ENCODE measurements at regions not wholly inside any gene's neighbourhood (a gene's known extent, or its start where the extent isn't known, plus 50 kb on each side); places are given as distances from the start of the nearest gene placed in this dataset.

DNA sequence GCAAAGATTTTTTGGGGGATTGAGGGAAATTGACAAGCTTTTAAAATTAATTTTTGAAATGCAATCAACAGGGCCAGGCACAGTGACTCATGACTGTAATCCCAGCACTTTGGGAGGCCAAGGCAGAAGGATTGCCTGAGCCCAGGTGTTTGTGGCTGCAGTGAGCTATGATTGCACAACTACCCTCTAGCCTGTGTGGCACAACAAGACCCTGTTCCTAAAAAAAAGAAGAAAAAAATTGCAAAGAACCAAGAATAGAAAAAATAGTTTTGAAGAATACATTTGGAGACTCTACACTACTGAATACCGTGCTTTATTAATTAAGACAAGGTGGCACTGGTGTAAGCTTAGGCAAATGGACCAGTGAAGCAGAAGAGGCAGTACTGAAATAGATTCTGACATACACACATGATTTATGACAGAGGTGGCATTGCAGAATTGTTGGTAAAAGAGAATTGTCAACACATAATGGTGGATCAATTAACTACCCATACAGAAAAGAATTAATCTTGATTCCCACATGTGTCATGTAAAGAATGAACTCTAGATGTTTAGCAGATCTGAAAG is 443.3 kb upstream of the ATP11B start:
- H3K9ac ChIP-seq (ENCODE audit: low read depth in 1 of 2, low read length in 2 of 2), result no peak overlapping the region
- no peaks in the 10 kb centered on the region for H3K4me1 ChIP-seq (ENCODE audit: control insufficient read depth in 2 of 2, insufficient read depth in 2 of 2, low read length in 2 of 2)
- no peak overlapping the region for H3K4me3 ChIP-seq (ENCODE audit: low read length in 2 of 2)
- no peak overlapping the region for H3K27ac ChIP-seq (ENCODE audit: low read depth in 2 of 2, low read length in 2 of 2)
- no peaks in the 10 kb centered on the region for H3K9me3 ChIP-seq (ENCODE audit: control insufficient read depth in 2 of 2, low read length in 2 of 2)
- H3K36me3 ChIP-seq (ENCODE audit: control insufficient read depth in 2 of 2, insufficient read depth in 2 of 2, low read length in 2 of 2), result no peaks in the 10 kb centered on the region
- peaks cover 0 to 2% of the 10 kb centered on the region in 2 donors for H3K27me3 ChIP-seq (ENCODE audit: control insufficient read depth in 2 of 2, insufficient read depth in 2 of 2, low read length in 2 of 2)

- H3K9ac ChIP-seq (ENCODE audit: low read depth in 1 of 2, low read length in 2 of 2), result no peak overlapping the region
- no peaks in the 10 kb centered on the region for H3K4me1 ChIP-seq (ENCODE audit: control insufficient read depth in 2 of 2, insufficient read depth in 2 of 2, low read length in 2 of 2)
- no peaks in the 10 kb centered on the region for H3K36me3 ChIP-seq (ENCODE audit: control insufficient read depth in 2 of 2, insufficient read depth in 2 of 2, low read length in 2 of 2)
- peaks cover 0 to 2% of the 10 kb centered on the region in 2 donors for H3K27me3 ChIP-seq (ENCODE audit: control insufficient read depth in 2 of 2, insufficient read depth in 2 of 2, low read length in 2 of 2)
- H3K27ac ChIP-seq (ENCODE audit: low read depth in 2 of 2, low read length in 2 of 2), result no peak overlapping the region
- H3K4me3 ChIP-seq (ENCODE audit: low read length in 2 of 2), result no peak overlapping the region
- no peaks in the 10 kb centered on the region for H3K9me3 ChIP-seq (ENCODE audit: control insufficient read depth in 2 of 2, low read length in 2 of 2)
Observed at GRCh38 chr3:182357928-182358327, 435.4 kb upstream of the ATP11B start.

GRCh38 chr3:182364323-182364722 is 429.0 kb upstream of the ATP11B start:
- Histone ChIP-seq H3K4me3 (ENCODE audit: low read length in 2 of 2) (no peak overlapping the region), H3K9ac (ENCODE audit: low read depth in 1 of 2, low read length in 2 of 2) (no peak overlapping the region), H3K36me3 (ENCODE audit: control insufficient read depth in 2 of 2, insufficient read depth in 2 of 2, low read length in 2 of 2) (no peaks in the 10 kb centered on the region), H3K4me1 (ENCODE audit: control insufficient read depth in 2 of 2, insufficient read depth in 2 of 2, low read length in 2 of 2) (no peaks in the 10 kb centered on the region), H3K27me3 (ENCODE audit: control insufficient read depth in 2 of 2, insufficient read depth in 2 of 2, low read length in 2 of 2) (no peaks in the 10 kb centered on the region), H3K9me3 (ENCODE audit: control insufficient read depth in 2 of 2, low read length in 2 of 2) (no peaks in the 10 kb centered on the region), H3K27ac (ENCODE audit: low read depth in 2 of 2, low read length in 2 of 2) (no peak overlapping the region)

GRCh38 chr3:182364723-182365650 is 428.3 kb upstream of the ATP11B start:
- H3K4me3 ChIP-seq (ENCODE audit: low read length in 2 of 2), result no peak overlapping the region
- no peaks in the 10 kb centered on the region for H3K9me3 ChIP-seq (ENCODE audit: control insufficient read depth in 2 of 2, low read length in 2 of 2)
- H3K36me3 ChIP-seq (ENCODE audit: control insufficient read depth in 2 of 2, insufficient read depth in 2 of 2, low read length in 2 of 2), result no peaks in the 10 kb centered on the region
- no peaks in the 10 kb centered on the region for H3K4me1 ChIP-seq (ENCODE audit: control insufficient read depth in 2 of 2, insufficient read depth in 2 of 2, low read length in 2 of 2)
- no peak overlapping the region for H3K9ac ChIP-seq (ENCODE audit: low read depth in 1 of 2, low read length in 2 of 2)
- H3K27me3 ChIP-seq (ENCODE audit: control insufficient read depth in 2 of 2, insufficient read depth in 2 of 2, low read length in 2 of 2), result no peaks in the 10 kb centered on the region
- H3K27ac ChIP-seq (ENCODE audit: low read depth in 2 of 2, low read length in 2 of 2), result no peak overlapping the region

GRCh38 chr3:182366746-182367145 is 426.6 kb upstream of the ATP11B start:
- H3K36me3 ChIP-seq (ENCODE audit: control insufficient read depth in 2 of 2, insufficient read depth in 2 of 2, low read length in 2 of 2), result no peaks in the 10 kb centered on the region
- no peak overlapping the region for H3K4me3 ChIP-seq (ENCODE audit: low read length in 2 of 2)
- no peak overlapping the region for H3K27ac ChIP-seq (ENCODE audit: low read depth in 2 of 2, low read length in 2 of 2)
- no peaks in the 10 kb centered on the region for H3K27me3 ChIP-seq (ENCODE audit: control insufficient read depth in 2 of 2, insufficient read depth in 2 of 2, low read length in 2 of 2)
- H3K9me3 ChIP-seq (ENCODE audit: control insufficient read depth in 2 of 2, low read length in 2 of 2), result no peaks in the 10 kb centered on the region
- H3K9ac ChIP-seq (ENCODE audit: low read depth in 1 of 2, low read length in 2 of 2), result no peak overlapping the region
- no peaks in the 10 kb centered on the region for H3K4me1 ChIP-seq (ENCODE audit: control insufficient read depth in 2 of 2, insufficient read depth in 2 of 2, low read length in 2 of 2)

DNA sequence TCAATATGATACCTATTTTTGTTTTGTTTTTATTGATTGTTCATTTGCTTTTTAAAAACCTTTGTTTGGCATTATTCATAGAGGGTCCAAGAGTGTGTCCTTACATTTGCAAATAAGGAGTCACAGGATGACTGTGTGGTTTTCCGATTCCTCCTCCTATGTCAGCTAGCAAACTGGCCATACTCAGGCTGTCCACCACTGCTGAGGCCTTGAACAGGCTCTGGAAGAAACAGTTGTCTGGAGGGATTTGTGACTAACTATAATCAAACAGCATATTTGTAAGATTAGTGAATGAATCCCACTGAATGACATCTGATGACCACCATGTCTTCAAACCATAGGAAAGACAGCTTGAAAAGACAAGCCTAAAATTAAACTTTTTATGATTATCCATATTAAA is 423.4 kb upstream of the ATP11B start:
- Histone ChIP-seq H3K9ac (ENCODE audit: low read depth in 1 of 2, low read length in 2 of 2) (no peak overlapping the region), H3K9me3 (ENCODE audit: control insufficient read depth in 2 of 2, low read length in 2 of 2) (no peaks in the 10 kb centered on the region), H3K36me3 (ENCODE audit: control insufficient read depth in 2 of 2, insufficient read depth in 2 of 2, low read length in 2 of 2) (no peaks in the 10 kb centered on the region), H3K27ac (ENCODE audit: low read depth in 2 of 2, low read length in 2 of 2) (no peak overlapping the region), H3K4me1 (ENCODE audit: control insufficient read depth in 2 of 2, insufficient read depth in 2 of 2, low read length in 2 of 2) (no peaks in the 10 kb centered on the region), H3K27me3 (ENCODE audit: control insufficient read depth in 2 of 2, insufficient read depth in 2 of 2, low read length in 2 of 2) (no peaks in the 10 kb centered on the region), H3K4me3 (ENCODE audit: low read length in 2 of 2) (no peak overlapping the region)

DNA sequence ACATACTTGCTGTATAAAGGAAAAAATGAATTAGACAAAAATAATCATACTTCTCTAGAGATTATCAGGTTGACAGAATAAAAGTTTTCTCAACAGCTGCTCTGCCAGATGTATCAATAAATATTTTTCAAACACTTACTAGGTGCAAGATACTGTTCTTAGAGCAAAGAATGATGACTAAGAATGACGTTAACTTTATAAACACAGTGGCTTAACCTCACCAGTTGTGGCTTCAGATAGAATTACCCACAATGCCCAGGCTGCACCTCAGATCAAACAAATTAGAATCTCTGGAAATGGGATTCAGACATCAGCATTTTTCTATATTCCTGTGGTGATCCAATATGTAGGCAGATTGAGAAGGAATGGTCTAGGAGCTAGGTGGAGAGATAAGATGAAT is 422.4 kb upstream of the ATP11B start:
- H3K4me3 ChIP-seq (ENCODE audit: low read length in 2 of 2), result no peak overlapping the region

DNA sequence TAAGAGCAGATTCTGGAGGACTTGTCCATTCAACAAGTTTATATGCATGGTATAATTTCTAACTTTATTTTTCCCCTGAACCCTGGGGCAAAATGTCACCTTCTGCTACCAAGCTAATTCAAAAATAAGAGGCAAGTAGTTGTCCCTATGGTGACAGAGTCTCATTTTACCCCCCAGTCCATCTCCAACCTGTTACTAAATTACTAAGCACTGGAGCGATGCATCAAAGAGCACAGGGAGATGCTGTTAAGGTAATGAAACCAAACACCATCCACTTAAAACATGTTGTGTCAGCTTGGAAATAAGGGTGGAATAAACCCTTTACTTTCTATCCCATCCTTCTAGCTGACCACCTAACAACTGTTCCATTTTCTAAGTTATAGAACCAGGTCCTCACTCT is 417.4 kb upstream of the ATP11B start:
- Histone ChIP-seq H3K9me3 (ENCODE audit: control insufficient read depth in 2 of 2, low read length in 2 of 2) (no peaks in the 10 kb centered on the region), H3K9ac (ENCODE audit: low read depth in 1 of 2, low read length in 2 of 2) (no peak overlapping the region), H3K4me3 (ENCODE audit: low read length in 2 of 2) (no peak overlapping the region), H3K36me3 (ENCODE audit: control insufficient read depth in 2 of 2, insufficient read depth in 2 of 2, low read length in 2 of 2) (no peaks in the 10 kb centered on the region), H3K4me1 (ENCODE audit: control insufficient read depth in 2 of 2, insufficient read depth in 2 of 2, low read length in 2 of 2) (no peaks in the 10 kb centered on the region), H3K27ac (ENCODE audit: low read depth in 2 of 2, low read length in 2 of 2) (no peak overlapping the region), H3K27me3 (ENCODE audit: control insufficient read depth in 2 of 2, insufficient read depth in 2 of 2, low read length in 2 of 2) (no peaks in the 10 kb centered on the region)

More for the DNA sequence above, 422.4 kb upstream of the ATP11B start:
- Histone ChIP-seq H3K9ac (ENCODE audit: low read depth in 1 of 2, low read length in 2 of 2) (no peak overlapping the region), H3K9me3 (ENCODE audit: control insufficient read depth in 2 of 2, low read length in 2 of 2) (no peaks in the 10 kb centered on the region), H3K27me3 (ENCODE audit: control insufficient read depth in 2 of 2, insufficient read depth in 2 of 2, low read length in 2 of 2) (no peaks in the 10 kb centered on the region), H3K27ac (ENCODE audit: low read depth in 2 of 2, low read length in 2 of 2) (no peak overlapping the region), H3K4me1 (ENCODE audit: control insufficient read depth in 2 of 2, insufficient read depth in 2 of 2, low read length in 2 of 2) (no peaks in the 10 kb centered on the region), H3K36me3 (ENCODE audit: control insufficient read depth in 2 of 2, insufficient read depth in 2 of 2, low read length in 2 of 2) (no peaks in the 10 kb centered on the region)

DNA sequence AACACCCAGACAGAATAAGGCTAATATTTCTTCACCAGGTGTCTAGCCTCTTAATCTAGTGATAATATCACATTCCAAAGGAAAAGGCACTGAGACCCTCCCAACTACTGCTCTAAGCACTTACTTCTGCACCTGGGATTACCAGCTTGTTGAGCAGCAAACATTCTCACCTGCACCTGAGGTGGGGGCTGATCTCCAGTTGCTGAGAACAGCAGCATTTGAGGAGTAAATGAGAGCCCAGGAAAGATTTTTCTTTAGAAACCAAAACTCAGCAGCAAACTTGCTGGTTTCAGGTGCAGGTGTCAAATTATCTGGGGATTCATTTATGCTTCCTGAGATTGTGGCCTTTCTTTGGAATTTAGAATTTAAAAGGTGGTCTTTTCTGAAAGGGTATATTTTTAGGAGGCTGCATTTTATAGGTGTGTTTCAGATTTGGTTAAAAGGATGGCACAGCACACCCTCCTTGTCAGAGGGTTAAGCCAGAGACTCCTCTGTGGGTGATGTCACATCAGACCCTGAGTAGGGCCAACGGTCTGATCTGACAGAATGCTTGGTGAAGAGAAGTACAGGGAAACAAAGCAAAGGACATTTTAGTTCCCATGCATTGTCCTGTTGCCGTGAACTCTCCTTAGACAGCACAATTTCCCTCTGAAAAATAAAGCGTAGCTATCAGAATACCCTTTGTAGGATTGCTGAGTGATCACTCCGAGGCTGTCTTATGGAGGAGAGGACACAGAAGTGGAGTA is 411.0 kb upstream of the ATP11B start:
- no peak overlapping the region for H3K9ac ChIP-seq (ENCODE audit: low read depth in 1 of 2, low read length in 2 of 2)

DNA sequence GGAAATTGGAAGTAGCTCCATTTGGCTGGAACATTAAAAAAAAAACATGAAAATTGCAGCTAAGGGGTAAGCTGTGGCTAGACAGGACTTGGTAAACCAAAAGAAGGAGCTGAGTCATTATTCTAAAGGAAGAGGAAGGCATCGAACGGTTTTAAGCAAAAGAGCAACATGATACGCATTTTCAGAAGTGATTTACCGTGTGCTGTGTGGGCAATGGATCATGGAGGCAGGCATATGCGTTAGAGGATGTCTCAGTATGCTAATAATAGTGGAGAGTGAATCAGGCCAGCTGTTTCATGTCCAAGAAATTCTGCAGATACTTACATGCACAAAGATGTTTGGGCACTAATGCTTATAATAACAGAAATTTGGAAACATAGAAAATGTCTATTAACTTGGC is 409.1 kb upstream of the ATP11B start:
- Histone ChIP-seq H3K27me3 (ENCODE audit: control insufficient read depth in 2 of 2, insufficient read depth in 2 of 2, low read length in 2 of 2) (no peaks in the 10 kb centered on the region), H3K4me1 (ENCODE audit: control insufficient read depth in 2 of 2, insufficient read depth in 2 of 2, low read length in 2 of 2) (no peaks in the 10 kb centered on the region), H3K9ac (ENCODE audit: low read depth in 1 of 2, low read length in 2 of 2) (no peak overlapping the region), H3K36me3 (ENCODE audit: control insufficient read depth in 2 of 2, insufficient read depth in 2 of 2, low read length in 2 of 2) (no peaks in the 10 kb centered on the region), H3K4me3 (ENCODE audit: low read length in 2 of 2) (no peak overlapping the region), H3K9me3 (ENCODE audit: control insufficient read depth in 2 of 2, low read length in 2 of 2) (no peaks in the 10 kb centered on the region), H3K27ac (ENCODE audit: low read depth in 2 of 2, low read length in 2 of 2) (no peak overlapping the region)

More for the DNA sequence above, 411.0 kb upstream of the ATP11B start:
- H3K27me3 ChIP-seq (ENCODE audit: control insufficient read depth in 2 of 2, insufficient read depth in 2 of 2, low read length in 2 of 2), result no peaks in the 10 kb centered on the region
- no peak overlapping the region for H3K27ac ChIP-seq (ENCODE audit: low read depth in 2 of 2, low read length in 2 of 2)
- no peaks in the 10 kb centered on the region for H3K4me1 ChIP-seq (ENCODE audit: control insufficient read depth in 2 of 2, insufficient read depth in 2 of 2, low read length in 2 of 2)
- no peaks in the 10 kb centered on the region for H3K36me3 ChIP-seq (ENCODE audit: control insufficient read depth in 2 of 2, insufficient read depth in 2 of 2, low read length in 2 of 2)
- no peak overlapping the region for H3K4me3 ChIP-seq (ENCODE audit: low read length in 2 of 2)
- no peaks in the 10 kb centered on the region for H3K9me3 ChIP-seq (ENCODE audit: control insufficient read depth in 2 of 2, low read length in 2 of 2)
